ENCODE measurements at regions not wholly inside any gene's neighbourhood (a gene's known extent, or its start where the extent isn't known, plus 50 kb on each side); places are given as distances from the start of the nearest gene placed in this dataset.

- no peak for TF ChIP-seq CTCF (IDR thresholded peaks at IDR 0.05)
- no peak for TF ChIP-seq EP300 (IDR thresholded peaks at IDR 0.05)
- no peak for TF ChIP-seq POLR2A (IDR thresholded peaks at IDR 0.05)
- no peak for DNase-seq
- Histone ChIP-seq H3K27me3 (no peaks in the 10 kb centered on the region), H3K4me1 (ENCODE audit: insufficient read depth) (no peaks in the 10 kb centered on the region), H3K4me3 (no peak overlapping the region), H3K27ac (no peak overlapping the region), H3K9me3 (no peaks in the 10 kb centered on the region), H3K36me3 (no peaks in the 10 kb centered on the region)
- intact Hi-C loops (cut with DNase I) = no loop called here
These were observed 211.3 kb upstream of the INTU start for GRCh38 chr4:127421437-127421836.

- Histone ChIP-seq H3K36me3 (no peaks in the 10 kb centered on the region), H3K9me3 (no peaks in the 10 kb centered on the region), H3K27ac (no peak overlapping the region), H3K4me3 (no peak overlapping the region), H3K4me1 (ENCODE audit: insufficient read depth) (no peaks in the 10 kb centered on the region), H3K27me3 (no peaks in the 10 kb centered on the region)
- DNase-seq = no peak
- intact Hi-C loops (cut with DNase I) = no loop called here
- TF ChIP-seq EP300 (IDR thresholded peaks at IDR 0.05) = no peak
- 89 to 95% (median 90%) methylated on average over 11 of the region's 11 CpGs for WGBS, 3 donors
These were observed 207.4 kb upstream of the INTU start for GRCh38 chr4:127425202-127425845.

- intact Hi-C loops (cut with DNase I) = no loop called here
- H3K36me3 ChIP-seq = no peaks in the 10 kb centered on the region
- DNase-seq = no peak
- 77 to 86% (median 80%) methylated on average over 5 of the region's 5 CpGs for WGBS, 3 donors
- no peaks in the 10 kb centered on the region for H3K27me3 ChIP-seq
- H3K4me3 ChIP-seq = no peak overlapping the region
- no peak for TF ChIP-seq CTCF (IDR thresholded peaks at IDR 0.05)
- no peak for TF ChIP-seq POLR2A (IDR thresholded peaks at IDR 0.05)
- no peak for TF ChIP-seq EP300 (IDR thresholded peaks at IDR 0.05)
- no peaks in the 10 kb centered on the region for H3K9me3 ChIP-seq
- no peaks in the 10 kb centered on the region for H3K4me1 ChIP-seq (ENCODE audit: insufficient read depth)
- no peak overlapping the region for H3K27ac ChIP-seq
These were observed 206.9 kb upstream of the INTU start for GRCh38 chr4:127425851-127426250.

- H3K27me3 ChIP-seq = no peaks in the 10 kb centered on the region
- DNase-seq = no peak
- TF ChIP-seq POLR2A (IDR thresholded peaks at IDR 0.05) (no peak), EP300 (IDR thresholded peaks at IDR 0.05) (no peak), CTCF (IDR thresholded peaks at IDR 0.05) (no peak)
- no peaks in the 10 kb centered on the region for H3K9me3 ChIP-seq
- no peak overlapping the region for H3K4me3 ChIP-seq
- no peak overlapping the region for H3K27ac ChIP-seq
- H3K4me1 ChIP-seq (ENCODE audit: insufficient read depth) = no peaks in the 10 kb centered on the region
- intact Hi-C loops (cut with DNase I) = no loop called here
- no peaks in the 10 kb centered on the region for H3K36me3 ChIP-seq
These were observed 191.2 kb upstream of the INTU start for GRCh38 chr4:127441571-127441970.

- TF ChIP-seq CTCF (IDR thresholded peaks at IDR 0.05) (no peak), POLR2A (IDR thresholded peaks at IDR 0.05) (no peak), EP300 (IDR thresholded peaks at IDR 0.05) (no peak)
- 56 to 61% (median 57%) methylated on average over 3 of the region's 3 CpGs for WGBS, 3 donors
- no peak overlapping the region for H3K4me3 ChIP-seq
- H3K27ac ChIP-seq = no peak overlapping the region
- H3K4me1 ChIP-seq (ENCODE audit: insufficient read depth) = no peaks in the 10 kb centered on the region
- no peaks in the 10 kb centered on the region for H3K9me3 ChIP-seq
- intact Hi-C loops (cut with DNase I) = no loop called here
- DNase-seq = no peak
- H3K27me3 ChIP-seq = no peaks in the 10 kb centered on the region
- no peaks in the 10 kb centered on the region for H3K36me3 ChIP-seq
These were observed 187.3 kb upstream of the INTU start for GRCh38 chr4:127445471-127445870.
